ENCODE measurements at regions not wholly inside any gene's neighbourhood (a gene's known extent, or its start where the extent isn't known, plus 50 kb on each side); places are given as distances from the start of the nearest gene placed in this dataset.

DNA sequence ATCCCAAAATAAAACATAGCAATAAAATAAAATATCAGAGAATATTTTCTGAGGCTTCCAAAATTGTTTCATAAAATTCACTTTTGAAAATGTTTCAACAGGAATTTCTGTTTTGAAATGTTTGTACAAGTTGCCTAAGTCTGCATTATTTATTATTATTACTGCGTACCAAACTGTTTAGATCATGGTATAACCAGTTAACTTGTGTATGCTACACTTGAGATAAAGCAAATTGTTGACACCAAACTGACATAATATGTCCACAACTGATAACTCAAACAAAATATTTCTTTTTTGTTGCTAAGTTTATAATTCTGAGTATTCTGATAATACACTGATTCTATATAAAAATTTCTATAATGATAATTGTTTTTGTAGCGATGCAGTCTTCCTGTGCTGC, 531.8 kb upstream of the EYS start:
- POLR2A ChIA-PET (ENCODE audit: unreplicated experiment) = no interaction called here
- H3K27me3 ChIP-seq (ENCODE audit: insufficient read depth, low read depth) = no peaks in the 10 kb centered on the region
- no peaks in the 10 kb centered on the region for H3K4me1 ChIP-seq (replicated peaks; ENCODE audit: insufficient read depth)
- H3K36me3 ChIP-seq (ENCODE audit: low read depth) = no peaks in the 10 kb centered on the region
- no peaks in the 10 kb centered on the region for H3F3A ChIP-seq (ENCODE audit: insufficient read depth, low read depth)
- no peaks in the 10 kb centered on the region for H3K79me2 ChIP-seq (ENCODE audit: low read depth)
- intact Hi-C loops (cut with micrococcal nuclease; ENCODE audit: unreplicated experiment) = no loop called here
- DNase-seq = no peak
- TF ChIP-seq, protein P1, sequence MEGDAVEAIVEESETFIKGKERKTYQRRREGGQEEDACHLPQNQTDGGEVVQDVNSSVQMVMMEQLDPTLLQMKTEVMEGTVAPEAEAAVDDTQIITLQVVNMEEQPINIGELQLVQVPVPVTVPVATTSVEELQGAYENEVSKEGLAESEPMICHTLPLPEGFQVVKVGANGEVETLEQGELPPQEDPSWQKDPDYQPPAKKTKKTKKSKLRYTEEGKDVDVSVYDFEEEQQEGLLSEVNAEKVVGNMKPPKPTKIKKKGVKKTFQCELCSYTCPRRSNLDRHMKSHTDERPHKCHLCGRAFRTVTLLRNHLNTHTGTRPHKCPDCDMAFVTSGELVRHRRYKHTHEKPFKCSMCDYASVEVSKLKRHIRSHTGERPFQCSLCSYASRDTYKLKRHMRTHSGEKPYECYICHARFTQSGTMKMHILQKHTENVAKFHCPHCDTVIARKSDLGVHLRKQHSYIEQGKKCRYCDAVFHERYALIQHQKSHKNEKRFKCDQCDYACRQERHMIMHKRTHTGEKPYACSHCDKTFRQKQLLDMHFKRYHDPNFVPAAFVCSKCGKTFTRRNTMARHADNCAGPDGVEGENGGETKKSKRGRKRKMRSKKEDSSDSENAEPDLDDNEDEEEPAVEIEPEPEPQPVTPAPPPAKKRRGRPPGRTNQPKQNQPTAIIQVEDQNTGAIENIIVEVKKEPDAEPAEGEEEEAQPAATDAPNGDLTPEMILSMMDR (conservative IDR thresholded peaks at IDR 0.05) = no peak
- TF ChIP-seq EZH2 (IDR thresholded peaks at IDR 0.05; ENCODE audit: low read depth) = no peak
- H3K4me3 ChIP-seq = no peak overlapping the region
- no peaks in the 10 kb centered on the region for H3K9me3 ChIP-seq (ENCODE audit: insufficient read depth, low read depth)
- no peaks in the 10 kb centered on the region for H4K20me1 ChIP-seq (ENCODE audit: insufficient read depth)
- H3K27ac ChIP-seq = no peak overlapping the region
- H2AFZ ChIP-seq = no peak overlapping the region
- BruUV-seq (replicated peaks) = no TSS peak
- H3K4me2 ChIP-seq = no peak overlapping the region
- H3K9me2 ChIP-seq (ENCODE audit: insufficient read depth) = no peaks in the 10 kb centered on the region
- CTCF ChIA-PET = no interaction called here

DNA sequence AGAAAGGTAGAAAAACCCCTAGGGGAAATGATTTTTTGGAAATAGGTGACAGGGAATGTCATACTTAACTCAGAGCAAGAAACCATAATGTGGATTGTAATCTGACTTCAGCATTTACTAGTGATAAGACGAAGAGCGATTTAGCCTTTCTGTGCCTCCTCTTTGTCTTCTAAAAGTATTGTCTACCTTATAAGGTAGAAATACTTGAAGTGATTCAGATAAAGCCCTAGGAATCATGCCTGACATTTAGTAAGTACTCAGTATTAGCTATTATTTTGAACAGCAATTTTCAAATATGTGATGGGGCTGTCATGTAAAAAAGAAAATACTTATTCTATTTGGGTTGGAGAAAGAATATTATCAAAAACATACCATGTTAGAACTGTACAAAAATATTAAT, 525.9 kb upstream of the EYS start:
- Histone ChIP-seq H2AFZ (no peak overlapping the region), H3K36me3 (ENCODE audit: low read depth) (no peaks in the 10 kb centered on the region), H3K4me2 (no peak overlapping the region), H4K20me1 (ENCODE audit: insufficient read depth) (no peaks in the 10 kb centered on the region), H3F3A (ENCODE audit: insufficient read depth, low read depth) (no peaks in the 10 kb centered on the region), H3K4me3 (no peak overlapping the region), H3K9me3 (ENCODE audit: insufficient read depth, low read depth) (no peaks in the 10 kb centered on the region), H3K4me1 (replicated peaks; ENCODE audit: insufficient read depth) (no peaks in the 10 kb centered on the region), H3K79me2 (ENCODE audit: low read depth) (no peaks in the 10 kb centered on the region), H3K9me2 (ENCODE audit: insufficient read depth) (no peaks in the 10 kb centered on the region), H3K27me3 (ENCODE audit: insufficient read depth, low read depth) (no peaks in the 10 kb centered on the region), H3K27ac (no peak overlapping the region)
- TF ChIP-seq EZH2 (IDR thresholded peaks at IDR 0.05; ENCODE audit: low read depth) = no peak
- TF ChIP-seq, protein P1 (conservative IDR thresholded peaks at IDR 0.05) = no peak
- CTCF ChIA-PET = no interaction called here
- no peak for DNase-seq
- POLR2A ChIA-PET (ENCODE audit: unreplicated experiment) = no interaction called here
- intact Hi-C loops (cut with micrococcal nuclease; ENCODE audit: unreplicated experiment) = no loop called here
- BruUV-seq (replicated peaks) = no TSS peak

DNA sequence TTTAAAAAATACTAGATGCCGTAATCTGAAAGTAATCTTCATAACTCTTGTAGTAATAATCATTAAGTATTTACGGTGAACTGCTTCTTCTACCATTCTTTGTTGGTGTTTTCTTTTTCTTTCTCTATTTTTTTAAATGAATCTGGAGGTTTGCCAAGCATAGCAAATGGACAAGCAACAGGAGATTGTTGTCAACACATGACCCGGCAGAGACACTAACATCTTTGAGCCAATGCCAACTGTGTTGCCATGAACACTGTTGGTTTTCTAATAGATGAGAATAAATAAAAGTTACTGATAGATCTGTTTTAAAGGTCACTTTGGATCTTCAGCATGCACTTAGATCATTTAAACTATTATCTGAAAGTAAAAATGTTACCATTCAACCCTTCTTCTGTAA, 523.6 kb upstream of the EYS start:
- intact Hi-C loops (cut with micrococcal nuclease; ENCODE audit: unreplicated experiment) = no loop called here
- CTCF ChIA-PET = no interaction called here
- no TSS peak for BruUV-seq (replicated peaks)

More for the DNA sequence above, 523.6 kb upstream of the EYS start:
- Histone ChIP-seq H3K79me2 (ENCODE audit: low read depth) (no peaks in the 10 kb centered on the region), H3K27me3 (ENCODE audit: insufficient read depth, low read depth) (no peaks in the 10 kb centered on the region), H3K36me3 (ENCODE audit: low read depth) (no peaks in the 10 kb centered on the region), H3K27ac (no peak overlapping the region), H3K9me2 (ENCODE audit: insufficient read depth) (no peaks in the 10 kb centered on the region), H3K9me3 (ENCODE audit: insufficient read depth, low read depth) (no peaks in the 10 kb centered on the region), H4K20me1 (ENCODE audit: insufficient read depth) (no peaks in the 10 kb centered on the region), H3F3A (ENCODE audit: insufficient read depth, low read depth) (no peaks in the 10 kb centered on the region), H2AFZ (no peak overlapping the region), H3K4me3 (no peak overlapping the region), H3K4me2 (no peak overlapping the region), H3K4me1 (replicated peaks; ENCODE audit: insufficient read depth) (no peaks in the 10 kb centered on the region)
- TF ChIP-seq EZH2 (IDR thresholded peaks at IDR 0.05; ENCODE audit: low read depth) = no peak
- TF ChIP-seq, protein P1 (conservative IDR thresholded peaks at IDR 0.05) = no peak
- DNase-seq = no peak
- POLR2A ChIA-PET (ENCODE audit: unreplicated experiment) = interaction anchor here (0.6 kb wide), 1 partner anchor 26 kb away, joined by 7 read pairs; no protein-coding TSS in a partner anchor

Data from PC-9 (cell line).